Karpas-422 (cell line): ENCODE measurements at regions not wholly inside any gene's neighbourhood (a gene's known extent, or its start where the extent isn't known, plus 50 kb on each side); places are given as distances from the start of the nearest gene placed in this dataset.

Experiments
- DNase-seq: peaks from one replicate; pipeline ENCODE4 v3.0.0-alpha.2; 2015
- H2AFZ ChIP-seq: fragments of 200-600 bp; sonication (generic); 2 replicates; pipeline ENCODE4 v1.6.1; 2014; ENCODE audit warnings: antibody characterized with exemption, low read length, mixed read lengths
- H3K27ac ChIP-seq: fragments of 200-600 bp; sonication (generic); 2 replicates; pipeline ENCODE4 v1.5.1; 2014; ENCODE audit warnings: mild to moderate bottlenecking, low read length, moderate library complexity
- H3K27me3 ChIP-seq: fragments of 200-600 bp; sonication (generic); 2 replicates; pipeline ENCODE4 v1.6.1; 2014; ENCODE audit warnings: low read length, mixed read lengths
- H3K36me3 ChIP-seq: fragments of 200-600 bp; sonication (generic); 2 replicates; pipeline ENCODE4 v1.6.1; 2014; ENCODE audit warnings: low read length, mixed read lengths; ENCODE audit not compliant: insufficient read depth
- H3K4me1 ChIP-seq: fragments of 200-600 bp; sonication (generic); 2 replicates; pipeline ENCODE4 v1.6.1; 2014; ENCODE audit warnings: mild to moderate bottlenecking, low read length, mixed read lengths
- H3K4me2 ChIP-seq: fragments of 200-600 bp; sonication (generic); 2 replicates; pipeline ENCODE4 v1.6.1; 2014; ENCODE audit warnings: low read length, low read depth, mild to moderate bottlenecking; ENCODE audit not compliant: poor library complexity, severe bottlenecking
- H3K4me3 ChIP-seq: fragments of 200-600 bp; sonication (generic); 2 replicates; pipeline ENCODE4 v1.5.1; 2014; ENCODE audit warnings: mild to moderate bottlenecking, antibody characterized with exemption, low read length, mixed read lengths
- H3K79me2 ChIP-seq: fragments of 200-600 bp; sonication (generic); 2 replicates; pipeline ENCODE4 v1.6.1; 2014; ENCODE audit warnings: mild to moderate bottlenecking, low read length, mixed read lengths
- H3K9ac ChIP-seq: fragments of 200-600 bp; sonication (generic); 2 replicates; pipeline ENCODE4 v1.6.0; 2014; ENCODE audit warnings: low read length
- H3K9me2 ChIP-seq: fragments of 200-600 bp; sonication (generic), shearing (Covaris generic); replicated peaks from 2 replicates; pipeline ENCODE4 v1.6.0; 2014; ENCODE audit warnings: mild to moderate bottlenecking, low read length, moderate library complexity; ENCODE audit not compliant: insufficient read depth
- H3K9me3 ChIP-seq: fragments of 300-700, 200-600 bp; sonication (generic); 2 replicates; pipeline ENCODE4 v1.6.1; 2014; ENCODE audit warnings: low read length, mixed read lengths
- H4K20me1 ChIP-seq: fragments of 200-600 bp; sonication (generic); 2 replicates; pipeline ENCODE4 v1.6.1; 2014; ENCODE audit warnings: mild to moderate bottlenecking, antibody characterized with exemption, low read length, low read depth; ENCODE audit not compliant: insufficient read depth

GRCh38 chr1:217181176-217181746 is 449.6 kb downstream of the GPATCH2 start:
- peaks cover 2% of the 10 kb centered on the region; the same call in 1 of the 2 replicates for H3K9me3 ChIP-seq
- H4K20me1 ChIP-seq = no peaks in the 10 kb centered on the region
- H3K36me3 ChIP-seq = no peaks in the 10 kb centered on the region
- no peak overlapping the region for H3K4me2 ChIP-seq
- no peak for DNase-seq
- H3K27ac ChIP-seq = no peak overlapping the region
- no peaks in the 10 kb centered on the region for H3K9me2 ChIP-seq
- H3K4me3 ChIP-seq = no peak overlapping the region
- no peaks in the 10 kb centered on the region for H3K4me1 ChIP-seq
- no peak overlapping the region for H2AFZ ChIP-seq
- H3K27me3 ChIP-seq = no peaks in the 10 kb centered on the region
- H3K79me2 ChIP-seq = no peaks in the 10 kb centered on the region
- no peak overlapping the region for H3K9ac ChIP-seq

DNA sequence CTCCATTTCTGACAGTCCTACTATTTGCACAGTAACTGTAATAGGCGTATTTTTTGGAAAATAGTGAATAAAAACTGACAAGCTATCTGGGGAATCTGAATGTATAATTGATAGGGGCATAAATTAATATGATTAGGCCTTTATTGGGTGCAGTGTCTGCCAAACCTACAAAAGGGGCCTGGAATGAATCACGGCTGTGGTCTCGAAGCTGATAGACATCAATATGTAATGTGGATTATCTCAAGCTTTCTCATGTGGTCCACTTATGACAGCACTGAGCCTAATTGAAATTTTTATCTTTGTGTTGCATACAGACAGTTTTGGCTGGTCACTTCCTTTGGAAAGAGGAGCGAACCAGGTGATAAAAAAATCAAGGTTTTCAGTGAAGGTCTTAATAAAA is 450.4 kb downstream of the GPATCH2 start:
- no peak for DNase-seq
- Histone ChIP-seq H3K4me2 (no peak overlapping the region), H3K4me3 (no peak overlapping the region), H4K20me1 (no peaks in the 10 kb centered on the region), H3K9ac (no peak overlapping the region), H3K27ac (no peak overlapping the region), H3K36me3 (no peaks in the 10 kb centered on the region), H3K4me1 (no peaks in the 10 kb centered on the region), H3K9me2 (no peaks in the 10 kb centered on the region), H3K79me2 (no peaks in the 10 kb centered on the region), H3K9me3 (no peaks in the 10 kb centered on the region), H2AFZ (no peak overlapping the region), H3K27me3 (no peaks in the 10 kb centered on the region)

- Histone ChIP-seq H3K79me2 (no peaks in the 10 kb centered on the region), H4K20me1 (no peaks in the 10 kb centered on the region), H3K36me3 (no peaks in the 10 kb centered on the region)
These were observed 441.2 kb upstream of the ESRRG start for GRCh38 chr1:217164403-217164802.

DNA sequence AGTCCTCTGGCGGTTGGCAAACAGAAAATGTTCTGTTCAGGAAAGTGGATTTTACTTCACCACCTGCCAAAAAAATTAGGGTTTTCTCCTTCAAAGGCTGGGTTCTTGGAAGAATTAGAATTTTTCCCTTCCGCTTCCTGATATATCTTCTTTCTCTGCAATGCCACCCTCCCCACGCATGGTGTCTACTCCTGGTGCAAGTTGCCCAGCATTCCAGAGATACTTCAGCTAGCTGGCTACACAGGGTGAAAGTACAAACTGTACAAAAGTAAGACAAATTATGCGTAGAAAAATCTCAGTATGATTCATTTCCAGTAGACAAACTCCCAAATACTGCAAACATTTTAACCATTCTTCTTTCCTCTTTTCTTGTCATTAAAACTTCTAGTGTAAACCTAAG is 430.1 kb upstream of the ESRRG start:
- Histone ChIP-seq H3K27ac (no peak overlapping the region), H3K27me3 (no peaks in the 10 kb centered on the region; the same call in 1 of the 2 replicates), H3K36me3 (no peaks in the 10 kb centered on the region), H3K4me1 (no peaks in the 10 kb centered on the region), H2AFZ (no peak overlapping the region), H3K4me2 (no peak overlapping the region), H3K9me3 (peaks cover 6% of the 10 kb centered on the region; the same call in 1 of the 2 replicates), H3K9me2 (no peaks in the 10 kb centered on the region), H3K4me3 (no peak overlapping the region), H3K79me2 (no peaks in the 10 kb centered on the region), H4K20me1 (no peaks in the 10 kb centered on the region), H3K9ac (no peak overlapping the region)
- DNase-seq = no peak

More at GRCh38 chr1:217164403-217164802, 441.2 kb upstream of the ESRRG start:
- no peak overlapping the region for H2AFZ ChIP-seq
- H3K27ac ChIP-seq = no peak overlapping the region
- no peak overlapping the region for H3K4me2 ChIP-seq
- H3K9me2 ChIP-seq = no peaks in the 10 kb centered on the region
- H3K4me3 ChIP-seq = no peak overlapping the region
- H3K9me3 ChIP-seq = no peaks in the 10 kb centered on the region
- no peaks in the 10 kb centered on the region for H3K4me1 ChIP-seq
- H3K27me3 ChIP-seq = no peaks in the 10 kb centered on the region
- no peak overlapping the region for H3K9ac ChIP-seq
- no peak for DNase-seq

GRCh38 chr1:217150366-217150765 is 427.1 kb upstream of the ESRRG start:
- H4K20me1 ChIP-seq = no peaks in the 10 kb centered on the region
- no peak overlapping the region for H3K4me2 ChIP-seq
- no peaks in the 10 kb centered on the region for H3K9me2 ChIP-seq
- no peak overlapping the region for H3K27ac ChIP-seq
- no peaks in the 10 kb centered on the region; the same call in 1 of the 2 replicates for H3K27me3 ChIP-seq
- H3K36me3 ChIP-seq = no peaks in the 10 kb centered on the region
- no peak overlapping the region for H2AFZ ChIP-seq
- no peaks in the 10 kb centered on the region for H3K79me2 ChIP-seq
- H3K4me3 ChIP-seq = no peak overlapping the region
- no peaks in the 10 kb centered on the region for H3K4me1 ChIP-seq
- no peak overlapping the region for H3K9ac ChIP-seq
- H3K9me3 ChIP-seq = peaks cover 6% of the 10 kb centered on the region; the same call in 1 of the 2 replicates
- no peak for DNase-seq

DNA sequence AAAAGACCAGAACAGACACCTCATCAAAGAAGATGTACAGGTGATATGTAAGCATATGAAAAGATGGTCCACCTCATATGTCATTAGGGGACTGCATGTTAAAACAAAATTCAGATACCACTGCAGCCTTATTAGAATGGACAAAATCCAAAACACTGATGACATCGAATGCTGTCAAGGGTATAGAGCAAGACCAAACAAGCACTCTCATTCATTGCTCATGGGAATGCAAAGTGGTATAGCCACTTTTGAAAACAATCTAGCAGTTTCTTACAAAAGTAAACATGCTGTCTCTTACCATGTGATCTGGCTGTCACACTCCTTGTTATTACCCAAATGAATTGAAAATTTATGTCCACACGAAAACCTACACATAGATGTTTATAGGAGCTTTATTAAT is 426.6 kb upstream of the ESRRG start:
- Histone ChIP-seq H3K9me3 (peaks cover 6% of the 10 kb centered on the region; the same call in 1 of the 2 replicates), H3K9ac (no peak overlapping the region), H3K79me2 (no peaks in the 10 kb centered on the region), H3K36me3 (no peaks in the 10 kb centered on the region), H4K20me1 (no peaks in the 10 kb centered on the region), H3K4me3 (no peak overlapping the region), H3K27me3 (peaks cover 3% of the 10 kb centered on the region; the same call in 1 of the 2 replicates), H2AFZ (no peak overlapping the region), H3K4me2 (no peak overlapping the region), H3K9me2 (no peaks in the 10 kb centered on the region), H3K27ac (no peak overlapping the region), H3K4me1 (no peaks in the 10 kb centered on the region)
- no peak for DNase-seq

- Histone ChIP-seq H3K9me3 (no peaks in the 10 kb centered on the region), H3K4me3 (no peak overlapping the region), H3K4me2 (no peak overlapping the region), H3K27me3 (0 out of 2 replicates have a peak, but pooled peaks cover 3% of the 10 kb centered on the region), H3K9me2 (0 out of 2 replicates have a peak, but pooled peaks cover 6% of the 10 kb centered on the region), H4K20me1 (no peaks in the 10 kb centered on the region), H2AFZ (no peak overlapping the region), H3K27ac (no peak overlapping the region), H3K36me3 (no peaks in the 10 kb centered on the region), H3K79me2 (no peaks in the 10 kb centered on the region), H3K4me1 (no peaks in the 10 kb centered on the region), H3K9ac (no peak overlapping the region)
- no peak for DNase-seq
These were observed 418.5 kb upstream of the ESRRG start for GRCh38 chr1:217141711-217142110.

GRCh38 chr1:217140041-217140901 is 417.0 kb upstream of the ESRRG start:
- Histone ChIP-seq H3K4me3 (no peak overlapping the region), H2AFZ (no peak overlapping the region), H3K36me3 (no peaks in the 10 kb centered on the region), H3K79me2 (no peaks in the 10 kb centered on the region), H4K20me1 (no peaks in the 10 kb centered on the region), H3K27me3 (0 out of 2 replicates have a peak, but pooled peaks cover 3% of the 10 kb centered on the region), H3K27ac (no peak overlapping the region), H3K9me3 (no peaks in the 10 kb centered on the region), H3K4me1 (no peaks in the 10 kb centered on the region), H3K9ac (no peak overlapping the region), H3K4me2 (no peak overlapping the region), H3K9me2 (0 out of 2 replicates have a peak, but pooled peaks cover 6% of the 10 kb centered on the region)
- no peak for DNase-seq
